Medulla oblongata (tissue), 1 donor: ENCODE measurements at regions not wholly inside any gene's neighbourhood (a gene's known extent, or its start where the extent isn't known, plus 50 kb on each side); places are given as distances from the start of the nearest gene placed in this dataset.
"Not testable (repeated sequence)": the region's sequence is repeated elsewhere in the genome, so short reads cannot be mapped to it uniquely, and the experiment has no call there.

ENCODE experiments used
- DNase-seq: peaks from one replicate; pipeline ENCODE4 v3.0.0-alpha.2; 2015; ENCODE audit errors: extremely low spot score

- no peak for DNase-seq
Measured at GRCh38 chr11:112615891-112616290, 345.3 kb upstream of the NCAM1 start.

GRCh38 chr11:112616327-112617097, 344.7 kb upstream of the NCAM1 start:
- DNase-seq: no peak

- no peak for DNase-seq
Measured at GRCh38 chr11:112617098-112617425, 344.2 kb upstream of the NCAM1 start.

GRCh38 chr11:112617977-112618826, 343.0 kb upstream of the NCAM1 start:
- DNase-seq: no peak

- DNase-seq: no peak
Measured at GRCh38 chr11:112619106-112619505, 342.1 kb upstream of the NCAM1 start.

- no peak for DNase-seq
Measured at GRCh38 chr11:112620621-112621394, 340.4 kb upstream of the NCAM1 start.

GRCh38 chr11:112623057-112623456, 338.2 kb upstream of the NCAM1 start:
- DNase-seq: no peak

- DNase-seq: no peak
Measured at GRCh38 chr11:112624431-112624830, 336.8 kb upstream of the NCAM1 start.

- DNase-seq: not testable (repeated sequence)
Measured at GRCh38 chr11:112624971-112625370, 336.2 kb upstream of the NCAM1 start.

GRCh38 chr11:112625814-112626213, 335.4 kb upstream of the NCAM1 start:
- no peak for DNase-seq

GRCh38 chr11:112626731-112627130, 334.5 kb upstream of the NCAM1 start:
- no peak for DNase-seq

GRCh38 chr11:112627588-112628045, 333.6 kb upstream of the NCAM1 start:
- DNase-seq: no peak

- DNase-seq: no peak
Measured at GRCh38 chr11:112628676-112629075, 332.5 kb upstream of the NCAM1 start.

GRCh38 chr11:112630496-112630895, 330.7 kb upstream of the NCAM1 start:
- no peak for DNase-seq

GRCh38 chr11:112631333-112631732, 329.9 kb upstream of the NCAM1 start:
- peak; percentile 16 for DNase-seq

GRCh38 chr11:112632866-112633505, 328.2 kb upstream of the NCAM1 start:
- no peak for DNase-seq

- DNase-seq: no peak
Measured at GRCh38 chr11:112634551-112634950, 326.7 kb upstream of the NCAM1 start.

GRCh38 chr11:112634995-112635737, 326.1 kb upstream of the NCAM1 start:
- DNase-seq: no peak

- DNase-seq: peak; percentile 95
Measured at GRCh38 chr11:112637076-112637475, 324.1 kb upstream of the NCAM1 start.

GRCh38 chr11:112637876-112638275, 323.3 kb upstream of the NCAM1 start:
- no peak for DNase-seq

- no peak for DNase-seq
Measured at GRCh38 chr11:112639469-112639868, 321.8 kb upstream of the NCAM1 start.
